ENCODE measurements at regions not wholly inside any gene's neighbourhood (a gene's known extent, or its start where the extent isn't known, plus 50 kb on each side); places are given as distances from the start of the nearest gene placed in this dataset.

- TF ChIP-seq ZNF496 (CRISPR knock-in tag; IDR thresholded peaks at IDR 0.05; ENCODE audit: insufficient replicate concordance): no peak
- no peak for TF ChIP-seq TAF1 (CRISPR knock-in tag; IDR thresholded peaks at IDR 0.05)
- no peak for TF ChIP-seq NPAS2 (CRISPR knock-in tag; IDR thresholded peaks at IDR 0.05; ENCODE audit: borderline replicate concordance)
- TF ChIP-seq ZNF224 (CRISPR knock-in tag; IDR thresholded peaks at IDR 0.05): no peak
- no peak for TF ChIP-seq RXRA (CRISPR knock-in tag; IDR thresholded peaks at IDR 0.05)
- no peak for TF ChIP-seq TMF1 (CRISPR knock-in tag; IDR thresholded peaks at IDR 0.05; ENCODE audit: low read depth)
- TF ChIP-seq MAX (IDR thresholded peaks at IDR 0.05): no peak
- no peak for TF ChIP-seq ZSCAN22 (CRISPR knock-in tag; IDR thresholded peaks at IDR 0.05)
- TF ChIP-seq ZNF281 (CRISPR knock-in tag; IDR thresholded peaks at IDR 0.05; ENCODE audit: borderline replicate concordance): no peak
- TF ChIP-seq NFE2L1 (CRISPR knock-in tag; IDR thresholded peaks at IDR 0.05; ENCODE audit: borderline replicate concordance): no peak
These were observed 88.6 kb upstream of the LYPLAL1 start for GRCh38 chr1:219085082-219085481.

Data from HepG2 (cell line).